Adrenal gland (tissue), 9 donors: ENCODE measurements at regions not wholly inside any gene's neighbourhood (a gene's known extent, or its start where the extent isn't known, plus 50 kb on each side); places are given as distances from the start of the nearest gene placed in this dataset.

Experiments
- DNase-seq, 7 donors: peaks; one replicate each; pipeline ENCODE4 v3.0.0-alpha.2; 2019 to 2020
- H3K27ac ChIP-seq, 5 donors: fragments of 200-600 bp; sonication (generic) in 4 of 5; 1 replicate in 3 of 5; 2 replicates in 2 of 5; pipeline versions ENCODE4 v1.5.1 to v1.8.0; 2016 to 2020; ENCODE audit warnings: mild to moderate bottlenecking in 1 of 5
- H3K27me3 ChIP-seq: fragments of 200-600 bp; 2 replicates; pipeline ENCODE4 v1.8.0; 2021
- H3K36me3 ChIP-seq, 2 donors: fragments of 200-600 bp; replicated peaks in 1 of 2; 1 replicate in 1 of 2; 2 replicates in 1 of 2; pipeline versions ENCODE4 v1.5.1 to v1.8.0; 2018 to 2022
- H3K4me1 ChIP-seq, 2 donors: fragments of 200-600 bp; replicated peaks in 1 of 2; 1 replicate in 1 of 2; 2 replicates in 1 of 2; pipeline versions ENCODE4 v1.5.1 to v1.8.0; 2018 to 2021
- H3K4me3 ChIP-seq, 4 donors: fragments of 200-600 bp; sonication (generic) in 3 of 4; one replicate each; pipeline ENCODE4 v1.5.1; 2016 to 2018
- H3K9me3 ChIP-seq, 3 donors: fragments of 200-600 bp; sonication (generic) in 1 of 3; replicated peaks in 1 of 3; 1 replicate in 2 of 3; 2 replicates in 1 of 3; pipeline versions ENCODE4 v1.5.1 to v1.8.0; 2016 to 2021
- POLR2A ChIP-seq, 2 donors: fragments of 450-650 bp; IDR thresholded peaks; one replicate each; pipeline ENCODE4 v1.6.1; 2017; ENCODE audit warnings: antibody characterized with exemption in 2 of 2, mild to moderate bottlenecking in 2 of 2, moderate library complexity in 1 of 2
- WGBS, 4 donors: extraction: QIAGEN DNeasy Blood & Tissue Kit in 2 of 4; methylation state at CpG; one replicate each; pipeline versions ENCODE4 v1.1.5 to v1.1.7; 2013 to 2017; 5-methylcytosine and 5-hydroxymethylcytosine counted together
- intact Hi-C, 2 donors: fragments of 100-400 bp; cut with DNase I; formaldehyde crosslinking; loops; one replicate each; pipeline versions ENCODE4 v1.14.1 to v1.15.0; 2022 to 2023
- TF ChIP-seq, protein P1 (sequence below), 6 experiments: fragments of 450-650 bp in 4 of 6; fragments of 200-600 bp in 2 of 6; sonication (generic) in 1 of 6; IDR thresholded peaks; 1 replicate in 5 of 6; 2 replicates in 1 of 6; pipeline versions ENCODE4 v1.5.1 to v1.8.0; 2016 to 2021; ENCODE audit warnings: antibody characterized with exemption in 6 of 6, mild to moderate bottlenecking in 2 of 6, moderate library complexity in 1 of 6
- donor health status: healthy with polysubstance abuse.
- donor health status: Bipolar disorder and iron deficiency.
- donor health status: DM: yes; HTN: yes; CAD: no.
- donor health status: DM: no; HTN: no; CAD: no.
- donor health status: DM: no; HTN: no; CAD: no.

DNA sequence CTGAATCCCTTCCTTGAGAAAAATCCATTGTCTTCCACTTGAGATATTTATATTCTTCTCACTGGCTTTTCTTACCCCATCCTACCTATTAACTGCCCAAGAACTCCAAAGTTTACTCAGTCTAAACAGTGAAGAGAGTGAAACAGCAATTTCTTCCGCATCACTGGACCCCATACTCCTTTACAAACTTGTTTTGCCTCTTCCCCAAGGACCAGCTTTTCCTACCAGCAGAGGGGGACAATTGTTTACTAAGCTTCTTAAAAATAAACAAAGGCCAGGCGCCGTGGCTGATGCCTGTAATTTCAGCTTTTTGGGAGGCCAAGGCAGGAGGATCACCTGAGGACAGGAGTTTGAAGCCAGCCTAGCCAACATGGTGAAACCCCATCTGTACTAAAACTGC is 52.0 kb downstream of the LRATD1 start:
- Histone ChIP-seq H3K4me3 (no peak overlapping the region), H3K4me1 (no peaks in the 10 kb centered on the region), H3K9me3 (no peaks in the 10 kb centered on the region), H3K36me3 (no peaks in the 10 kb centered on the region), H3K27ac (no peak overlapping the region), H3K27me3 (no peaks in the 10 kb centered on the region)
- 77 to 82% (median 81%) methylated on average over 3 of the region's 3 CpGs for WGBS, 4 donors
- no peak for TF ChIP-seq POLR2A (IDR thresholded peaks at IDR 0.05)
- TF ChIP-seq, protein P1, sequence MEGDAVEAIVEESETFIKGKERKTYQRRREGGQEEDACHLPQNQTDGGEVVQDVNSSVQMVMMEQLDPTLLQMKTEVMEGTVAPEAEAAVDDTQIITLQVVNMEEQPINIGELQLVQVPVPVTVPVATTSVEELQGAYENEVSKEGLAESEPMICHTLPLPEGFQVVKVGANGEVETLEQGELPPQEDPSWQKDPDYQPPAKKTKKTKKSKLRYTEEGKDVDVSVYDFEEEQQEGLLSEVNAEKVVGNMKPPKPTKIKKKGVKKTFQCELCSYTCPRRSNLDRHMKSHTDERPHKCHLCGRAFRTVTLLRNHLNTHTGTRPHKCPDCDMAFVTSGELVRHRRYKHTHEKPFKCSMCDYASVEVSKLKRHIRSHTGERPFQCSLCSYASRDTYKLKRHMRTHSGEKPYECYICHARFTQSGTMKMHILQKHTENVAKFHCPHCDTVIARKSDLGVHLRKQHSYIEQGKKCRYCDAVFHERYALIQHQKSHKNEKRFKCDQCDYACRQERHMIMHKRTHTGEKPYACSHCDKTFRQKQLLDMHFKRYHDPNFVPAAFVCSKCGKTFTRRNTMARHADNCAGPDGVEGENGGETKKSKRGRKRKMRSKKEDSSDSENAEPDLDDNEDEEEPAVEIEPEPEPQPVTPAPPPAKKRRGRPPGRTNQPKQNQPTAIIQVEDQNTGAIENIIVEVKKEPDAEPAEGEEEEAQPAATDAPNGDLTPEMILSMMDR (IDR thresholded peaks at IDR 0.05), result no peak
- DNase-seq, result no peak
- intact Hi-C loops, result no loop called here

DNA sequence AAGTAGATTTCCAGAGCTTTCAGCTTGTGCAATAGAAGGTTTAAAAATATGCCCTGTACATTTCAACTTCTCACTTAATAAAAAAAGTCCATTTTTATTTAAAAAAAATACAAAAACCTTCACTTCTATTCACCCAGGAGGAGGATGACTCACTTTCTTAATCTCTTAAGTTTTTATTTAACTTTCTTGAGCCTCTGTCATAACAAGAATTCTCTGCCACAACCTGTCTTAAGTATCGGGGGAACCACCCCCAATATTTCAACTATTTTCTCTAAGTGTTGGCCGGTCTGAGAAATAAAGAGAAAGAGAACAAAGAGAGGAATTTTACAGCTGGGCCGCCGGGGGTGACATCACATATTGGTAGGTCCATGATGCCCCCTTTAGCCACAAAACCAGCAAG is 58.4 kb downstream of the LRATD1 start:
- H3K36me3 ChIP-seq, result no peaks in the 10 kb centered on the region
- intact Hi-C loops, result no loop called here
- no peak overlapping the region for H3K27ac ChIP-seq
- H3K9me3 ChIP-seq, result no peaks in the 10 kb centered on the region
- TF ChIP-seq, protein P1 (IDR thresholded peaks at IDR 0.05), result no peak
- TF ChIP-seq POLR2A (IDR thresholded peaks at IDR 0.05), result no peak
- no peak overlapping the region for H3K4me3 ChIP-seq
- no peaks in the 10 kb centered on the region for H3K27me3 ChIP-seq
- WGBS, 4 donors, result 92 to 95% (median 93%) methylated on average over 4 of the region's 4 CpGs
- peaks cover 0 to 5% of the 10 kb centered on the region in 2 donors for H3K4me1 ChIP-seq
- no peak for DNase-seq

DNA sequence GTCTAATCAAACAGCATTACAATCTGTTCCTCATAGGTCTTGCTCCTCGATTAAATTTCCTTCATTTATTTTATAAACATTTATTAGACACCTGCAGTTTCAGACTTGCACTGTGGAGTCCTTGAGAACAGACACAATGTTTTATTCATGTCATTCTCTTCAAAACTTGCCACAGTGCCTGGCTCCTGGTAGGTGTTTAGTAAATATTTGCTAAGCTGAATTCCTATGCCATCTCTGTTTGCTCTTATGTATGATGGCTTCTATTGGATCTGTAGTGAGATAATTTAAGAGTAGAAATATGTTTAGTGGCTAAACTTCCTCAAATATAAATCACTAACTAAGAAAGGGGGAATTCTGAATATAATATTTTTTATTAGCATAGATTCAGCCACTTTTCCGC is 61.4 kb downstream of the LRATD1 start:
- H3K36me3 ChIP-seq, result no peaks in the 10 kb centered on the region
- no peak overlapping the region for H3K4me3 ChIP-seq
- H3K4me1 ChIP-seq, result peaks cover 0 to 5% of the 10 kb centered on the region in 2 donors
- intact Hi-C loops, result no loop called here
- TF ChIP-seq, protein P1 (IDR thresholded peaks at IDR 0.05), result no peak
- no peak for TF ChIP-seq POLR2A (IDR thresholded peaks at IDR 0.05)
- H3K9me3 ChIP-seq, result no peaks in the 10 kb centered on the region
- H3K27ac ChIP-seq, result no peak overlapping the region
- H3K27me3 ChIP-seq, result no peaks in the 10 kb centered on the region
- DNase-seq, result no peak
- WGBS, 4 donors, result 75 to 92% (median 84%) methylated on average over 2 of the region's 2 CpGs

DNA sequence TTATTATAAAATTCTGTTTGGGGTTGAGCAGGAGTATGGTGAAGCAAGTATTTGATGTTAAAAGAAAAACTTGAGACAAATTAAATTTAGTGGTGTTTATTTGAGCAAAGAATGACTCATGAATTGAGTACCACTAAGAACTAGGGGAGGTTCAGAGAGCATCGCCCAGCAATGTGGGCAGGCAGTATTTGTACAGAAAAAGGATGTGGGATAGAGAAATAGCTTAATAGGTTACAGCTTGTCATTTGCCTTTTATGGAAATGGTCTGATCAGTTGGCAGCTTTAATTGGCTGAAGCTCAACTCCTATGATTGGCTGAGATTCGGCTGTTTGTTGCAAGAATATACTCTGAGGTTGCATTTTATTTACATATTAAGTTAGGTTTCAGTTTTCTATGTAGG is 68.2 kb downstream of the LRATD1 start:
- no peak for DNase-seq
- WGBS, 4 donors, result 82 to 94% (median 90%) methylated on average over 2 of the region's 2 CpGs
- TF ChIP-seq POLR2A (IDR thresholded peaks at IDR 0.05), result no peak
- TF ChIP-seq, protein P1 (IDR thresholded peaks at IDR 0.05), result no peak
- no peaks in the 10 kb centered on the region for H3K27me3 ChIP-seq
- no peak overlapping the region for H3K27ac ChIP-seq
- H3K4me3 ChIP-seq, result no peak overlapping the region
- H3K4me1 ChIP-seq, result no peaks in the 10 kb centered on the region
- intact Hi-C loops, result no loop called here
- H3K36me3 ChIP-seq, result no peaks in the 10 kb centered on the region
- no peaks in the 10 kb centered on the region for H3K9me3 ChIP-seq
